Amygdala (tissue), 56 donors: ENCODE measurements at regions not wholly inside any gene's neighbourhood (a gene's known extent, or its start where the extent isn't known, plus 50 kb on each side); places are given as distances from the start of the nearest gene placed in this dataset.
A peak's percentile ranks its signal among the peaks of the same experiment; 100 is the strongest.
"Not testable (repeated sequence)": the region's sequence is repeated elsewhere in the genome, so short reads cannot be mapped to it uniquely, and the experiment has no call there.

ENCODE experiments used
- DNase-seq, 56 donors: peaks; one replicate each; lab custom pipeline; 2025; lab: John Stamatoyannopoulos, UW

DNA sequence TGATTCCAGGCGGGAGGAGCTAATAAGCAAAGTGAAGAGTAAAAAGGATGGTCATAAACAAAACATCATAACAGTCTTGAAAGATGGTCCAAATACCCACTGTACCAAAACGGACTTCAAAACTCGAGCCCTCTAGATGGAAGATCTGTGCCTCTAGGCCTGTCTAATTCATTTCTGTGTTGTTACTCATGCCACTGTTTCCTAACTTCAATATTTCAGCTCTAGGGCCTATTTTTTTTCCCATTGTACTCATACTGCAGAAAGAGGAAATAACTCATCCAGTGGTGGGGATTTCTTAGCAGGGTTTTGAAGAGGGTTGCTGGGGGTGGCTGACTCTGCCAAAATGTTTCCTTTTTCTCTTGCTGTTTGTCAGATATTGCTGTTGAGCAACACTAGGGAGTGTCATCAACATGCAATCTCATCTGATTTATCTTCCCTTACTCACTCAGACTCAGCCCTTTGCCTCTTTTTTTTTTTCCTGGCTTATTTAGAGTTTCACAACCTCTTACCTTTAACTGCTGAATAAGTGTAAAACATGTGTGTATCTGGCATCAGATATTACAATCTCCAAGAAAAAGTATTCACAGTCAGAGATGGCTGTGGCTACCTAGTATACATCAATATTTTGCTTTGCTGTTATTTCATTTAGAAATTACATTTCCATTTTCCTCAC is 189.6 kb downstream of the DUSP6 start:
- peak in 7 of 56 donors; percentile 1 to 50 (median 5) for DNase-seq

DNA sequence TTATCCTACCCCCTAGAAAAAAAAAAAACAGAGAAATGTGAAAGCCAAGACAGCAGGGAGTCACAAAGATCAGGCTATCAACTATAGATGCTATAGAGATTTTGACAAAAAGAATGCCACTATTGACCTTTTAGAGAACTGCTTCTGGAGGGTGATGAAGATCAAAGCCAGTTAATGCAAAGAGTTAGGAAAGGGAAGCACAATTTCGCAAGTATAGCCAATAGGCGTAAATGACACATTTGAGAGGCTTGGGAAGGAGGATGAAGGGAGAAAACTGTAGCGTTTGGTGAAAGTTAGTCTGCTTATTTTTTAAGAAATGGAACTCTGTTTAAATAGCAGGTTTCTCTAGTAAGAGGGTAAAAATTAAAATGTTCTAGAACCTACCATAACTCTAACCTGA is 190.7 kb downstream of the DUSP6 start:
- DNase-seq, result no peak

DNA sequence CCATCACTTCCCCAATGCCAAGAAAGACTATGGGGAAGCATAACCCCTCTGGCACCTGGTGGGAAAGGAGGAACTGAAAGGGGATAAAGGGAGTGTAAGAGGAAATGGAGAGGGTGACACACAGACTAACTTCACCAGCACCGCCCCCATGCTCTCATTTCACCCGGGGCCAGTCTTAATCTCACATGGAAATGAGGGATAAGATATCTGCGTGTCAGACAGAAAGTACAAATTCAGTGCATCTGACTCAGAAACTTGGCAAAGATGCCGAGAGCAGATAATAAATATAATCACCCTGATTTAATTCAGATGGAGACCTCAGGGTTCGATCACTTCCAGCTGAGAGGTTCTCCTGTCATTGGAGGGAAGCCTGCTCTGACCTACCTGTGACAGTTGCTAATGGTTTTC is 191.6 kb downstream of the DUSP6 start:
- DNase-seq, result peak in 1 of 56 donors; percentile 6

DNA sequence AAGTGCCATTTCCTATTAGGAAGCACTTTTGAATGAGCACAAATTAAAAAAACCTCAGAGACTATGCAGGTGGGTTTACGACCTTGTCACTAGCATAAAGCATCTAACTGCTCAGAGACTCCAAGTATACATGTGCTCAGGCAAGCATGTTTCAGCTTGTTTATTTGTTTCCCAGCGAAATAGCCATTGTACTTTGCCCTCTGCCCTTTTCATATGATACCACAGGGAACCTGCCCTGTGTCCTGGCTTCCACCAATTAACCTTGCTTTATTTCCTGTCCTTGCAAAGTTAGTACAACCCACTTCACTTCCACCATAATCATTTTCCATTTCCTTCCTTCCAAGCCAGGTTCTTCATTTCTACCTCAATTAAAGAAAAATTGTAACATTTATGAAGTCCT is 194.9 kb downstream of the DUSP6 start:
- DNase-seq, result no peak

DNA sequence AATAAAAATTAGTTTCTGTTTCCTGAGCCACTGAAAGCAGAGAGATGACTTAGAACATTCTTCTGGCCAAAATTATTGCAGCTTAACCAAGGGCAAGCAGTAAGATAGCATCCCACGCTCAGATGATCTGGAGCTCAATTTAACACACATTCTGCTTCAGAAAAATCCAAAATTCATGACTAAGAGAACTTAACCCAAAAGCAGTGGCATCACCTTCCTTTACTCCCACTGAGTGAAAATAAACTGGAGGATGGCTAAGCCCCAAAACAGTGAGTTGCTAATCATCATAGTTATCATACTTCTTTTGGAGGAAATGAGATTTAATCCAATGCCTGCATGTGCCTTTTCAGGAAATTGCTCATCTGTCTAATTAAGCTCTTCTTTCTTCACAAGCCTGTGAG is 195.4 kb downstream of the DUSP6 start:
- DNase-seq, result no peak

DNA sequence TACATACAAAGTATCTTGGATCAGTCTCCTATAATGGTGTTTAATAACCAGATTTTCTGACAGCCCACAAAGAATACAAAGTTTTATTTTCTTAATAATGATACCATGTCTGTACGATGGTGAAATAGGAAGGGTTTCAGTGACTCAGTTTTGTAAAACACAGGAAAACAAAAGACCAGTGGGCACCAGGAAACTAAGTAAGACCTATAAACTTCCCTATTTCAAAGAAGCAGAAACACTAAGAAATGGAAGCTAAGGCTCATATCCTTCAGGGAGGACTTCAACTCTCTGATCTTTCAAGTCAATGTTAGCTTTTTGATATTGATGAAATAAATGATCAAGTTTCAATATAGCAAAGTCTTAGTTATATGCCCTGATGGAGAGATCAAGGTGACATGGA is 196.0 kb downstream of the DUSP6 start:
- no peak for DNase-seq

DNA sequence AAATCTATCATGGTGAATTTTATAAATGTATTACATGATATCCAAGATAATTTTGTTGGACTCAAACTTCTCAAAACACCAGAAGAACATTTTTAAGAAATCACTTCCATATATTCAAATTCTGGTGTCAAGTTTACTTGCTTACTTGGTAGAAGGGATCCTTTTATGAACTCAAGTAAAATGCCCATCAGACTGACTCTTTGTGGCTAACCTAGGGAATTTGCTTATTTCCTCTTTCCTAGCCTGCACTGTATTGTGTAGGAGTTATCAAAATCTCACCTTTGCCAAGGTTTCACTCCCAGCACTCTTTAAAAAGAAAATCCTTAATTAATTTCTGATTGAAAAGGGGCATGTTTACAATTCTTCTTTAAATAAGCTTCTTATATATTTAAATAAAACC is 196.5 kb downstream of the DUSP6 start:
- DNase-seq, result no peak

DNA sequence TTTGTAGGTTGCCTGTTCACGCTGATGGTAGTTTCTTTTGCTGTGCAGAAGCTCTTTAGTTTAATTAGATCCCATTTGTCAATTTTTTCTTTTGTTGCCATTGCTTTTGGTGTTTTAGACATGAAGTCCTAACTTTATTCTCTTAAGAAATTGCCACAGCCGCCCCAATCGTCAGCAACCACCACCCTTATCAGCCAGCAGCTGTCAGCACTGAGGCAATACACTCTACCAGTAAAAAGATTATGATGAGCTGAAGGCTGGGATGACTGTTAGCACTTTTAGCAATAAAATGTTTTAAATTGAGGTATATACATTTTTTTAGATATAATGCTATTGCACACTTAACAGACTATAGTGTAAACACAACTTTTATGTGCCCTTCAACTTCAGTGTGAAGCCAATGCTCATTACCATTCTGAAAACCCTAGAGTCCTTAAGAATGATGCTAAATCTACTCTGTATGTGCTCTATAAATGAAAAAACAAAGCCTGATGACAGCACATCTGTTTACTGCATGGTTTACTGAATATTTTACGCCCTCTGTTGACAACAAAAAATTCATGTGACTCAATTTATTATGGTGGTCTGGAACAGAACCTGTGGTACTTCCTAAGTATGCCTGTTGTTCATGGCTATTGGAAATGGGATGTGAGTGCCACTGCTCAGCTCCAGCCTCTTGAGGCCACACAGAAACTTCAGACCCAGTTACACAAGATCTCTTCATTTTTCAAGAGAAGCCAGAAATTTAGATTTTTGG is 197.4 kb downstream of the DUSP6 start:
- no peak for DNase-seq

DNA sequence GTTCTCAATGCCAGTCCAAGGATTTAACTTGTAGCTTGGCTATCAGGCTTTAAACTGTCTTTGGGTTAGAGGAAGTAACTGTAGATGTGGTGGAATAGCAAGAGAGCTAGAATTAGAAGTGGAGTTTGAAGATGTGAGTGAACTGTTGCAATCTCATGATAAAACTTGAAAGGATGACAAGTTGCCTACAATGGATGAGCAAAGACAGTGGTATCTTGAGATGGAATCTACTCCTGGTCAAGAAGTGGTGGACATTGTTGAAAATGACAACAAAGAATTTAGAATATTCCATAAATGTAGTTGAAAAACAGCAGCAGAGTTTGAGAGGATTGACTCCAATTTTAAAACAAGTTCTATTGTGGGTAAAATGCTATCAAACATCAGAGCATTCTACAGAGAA is 199.0 kb downstream of the DUSP6 start:
- no peak for DNase-seq

DNA sequence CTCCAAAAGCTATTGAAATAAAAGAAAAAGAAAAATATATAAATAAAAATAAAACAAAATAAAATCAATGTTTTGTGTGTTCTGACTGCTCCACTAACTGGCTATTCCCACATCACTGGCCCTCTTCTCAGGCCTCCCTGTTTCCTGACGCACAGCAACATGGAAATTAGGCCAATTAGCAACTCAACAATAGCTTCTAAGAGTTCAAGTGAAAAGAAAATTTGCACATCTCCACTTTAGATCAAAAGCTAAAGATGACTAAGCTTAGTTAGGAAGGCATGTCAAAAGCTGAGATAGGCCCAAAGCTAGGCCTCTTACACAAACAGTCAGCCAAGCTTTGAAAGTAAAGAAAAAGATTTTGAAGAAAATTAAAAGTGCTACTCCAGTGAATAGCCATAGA is 200.8 kb downstream of the DUSP6 start:
- no peak for DNase-seq

DNA sequence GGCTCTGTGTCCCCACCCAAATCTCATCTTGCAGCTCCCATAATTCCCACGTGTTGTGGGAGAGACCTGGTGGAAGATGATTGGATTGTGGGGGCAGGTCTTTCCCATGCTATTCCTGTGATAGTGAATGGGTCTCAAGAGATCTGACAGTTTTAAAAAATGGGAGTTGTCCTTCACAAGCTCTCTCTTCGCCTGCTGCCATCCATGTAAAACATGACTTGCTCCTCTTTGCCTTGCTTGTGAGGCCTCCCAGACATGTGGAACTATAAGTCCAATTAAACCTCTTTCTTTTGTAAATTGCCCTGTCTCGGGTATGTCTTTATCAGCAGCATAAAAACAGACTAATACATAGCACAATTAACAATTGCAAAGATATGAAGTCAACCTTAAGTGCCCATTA is 201.5 kb downstream of the DUSP6 start:
- DNase-seq, result not testable (repeated sequence)

DNA sequence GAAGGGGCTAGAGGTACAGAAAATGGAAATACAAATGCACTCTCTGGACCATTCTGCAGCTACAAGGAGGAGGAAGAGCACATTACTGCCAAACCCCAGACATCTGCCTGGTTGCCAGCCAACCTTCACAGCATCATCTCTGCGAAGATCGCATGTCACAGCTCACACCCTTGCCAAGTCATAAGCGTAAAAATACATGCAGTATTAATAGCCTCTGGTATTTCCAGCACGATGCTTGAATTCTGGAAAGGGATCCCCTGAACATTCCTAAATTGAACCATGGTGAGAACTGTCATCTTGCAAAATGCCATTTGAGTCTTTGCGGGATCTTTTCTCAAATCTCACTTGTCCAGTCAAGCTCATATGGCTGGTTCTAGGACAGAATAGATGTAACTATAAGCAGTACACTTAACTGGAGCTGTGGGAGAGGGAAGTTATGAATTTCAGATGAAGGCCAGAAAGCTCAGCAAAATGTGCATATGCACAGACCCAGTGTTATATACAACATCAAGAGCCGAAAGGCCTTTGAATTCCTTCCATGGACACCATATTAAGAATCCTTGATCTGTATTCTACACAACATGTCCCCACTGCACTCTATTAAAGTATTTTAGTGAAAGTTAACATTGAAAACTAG is 211.6 kb downstream of the DUSP6 start:
- peak in 6 of 56 donors; percentile 6 to 19 (median 7) for DNase-seq

DNA sequence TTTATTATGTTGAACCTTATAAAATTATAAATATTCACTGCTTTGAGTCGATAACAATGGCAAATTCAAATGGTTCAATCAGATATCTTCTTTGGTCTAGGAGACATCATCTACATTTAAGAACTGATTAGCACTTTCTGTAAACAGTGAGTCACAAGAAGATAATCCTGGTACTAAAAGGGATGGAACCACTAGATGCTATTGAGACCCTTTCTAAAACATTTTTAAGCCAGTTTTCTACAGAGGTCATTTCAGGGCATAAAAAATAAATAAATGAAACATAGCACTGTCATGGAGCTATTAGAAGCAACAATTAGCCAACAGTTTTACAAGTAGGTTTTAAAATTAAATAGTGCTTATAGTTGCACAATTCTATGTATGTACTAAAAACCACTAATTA is 212.2 kb downstream of the DUSP6 start:
- no peak for DNase-seq

DNA sequence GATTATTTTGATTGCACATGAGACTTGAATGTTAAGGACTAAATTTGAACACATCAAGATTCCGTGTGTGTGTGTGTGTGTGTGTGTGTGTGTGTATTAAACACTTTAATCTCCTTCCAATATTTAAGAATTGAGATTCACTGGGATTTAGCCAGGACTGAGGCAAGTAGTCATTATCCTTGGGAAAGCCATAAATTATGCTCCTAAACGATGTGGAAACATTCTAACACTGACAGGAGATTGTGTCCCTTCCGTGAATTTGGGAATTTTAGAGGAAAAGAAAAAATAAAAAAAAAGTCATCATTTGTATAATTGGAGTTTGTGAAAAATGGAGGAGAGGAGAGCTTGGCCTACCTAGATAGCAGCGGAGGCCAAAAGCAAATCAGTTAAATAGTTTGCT is 212.9 kb downstream of the DUSP6 start:
- DNase-seq, result no peak

DNA sequence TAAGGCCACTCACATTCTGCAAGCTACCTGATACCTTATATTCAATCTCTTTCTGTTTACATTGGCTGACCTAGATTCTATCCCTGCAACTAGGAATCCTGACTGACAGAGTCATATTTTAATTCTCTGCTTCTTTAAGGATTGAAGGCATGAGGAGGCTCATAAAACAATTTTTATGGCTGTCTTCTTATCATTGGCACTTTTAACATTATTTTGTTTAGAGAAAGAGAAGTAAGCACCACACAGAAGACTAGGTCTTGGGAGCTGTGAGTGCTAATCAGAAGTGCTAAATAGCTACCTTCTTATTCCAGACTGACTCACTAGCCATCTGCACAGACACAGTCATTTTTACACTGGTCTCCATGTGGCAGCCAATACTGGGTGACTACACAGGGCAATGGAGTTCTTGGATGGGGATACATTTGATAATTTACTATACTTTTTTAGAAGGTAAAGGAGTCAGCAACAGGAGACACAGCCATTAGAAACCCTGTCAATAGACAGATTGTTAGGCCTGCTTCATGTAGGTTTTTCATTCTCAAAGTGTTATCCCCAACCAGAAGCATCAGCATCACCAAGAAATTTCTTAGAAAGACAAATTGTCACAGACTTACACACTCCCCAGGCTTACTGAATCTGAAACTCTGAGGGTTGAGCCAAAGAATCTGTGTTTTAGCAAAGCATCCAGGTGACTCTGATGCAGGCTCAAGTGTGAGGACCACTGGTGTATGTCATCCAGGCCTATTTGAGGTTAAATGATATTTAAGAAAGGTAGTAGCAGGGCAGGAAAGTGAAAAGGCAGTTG is 214.1 kb downstream of the DUSP6 start:
- DNase-seq, result no peak

DNA sequence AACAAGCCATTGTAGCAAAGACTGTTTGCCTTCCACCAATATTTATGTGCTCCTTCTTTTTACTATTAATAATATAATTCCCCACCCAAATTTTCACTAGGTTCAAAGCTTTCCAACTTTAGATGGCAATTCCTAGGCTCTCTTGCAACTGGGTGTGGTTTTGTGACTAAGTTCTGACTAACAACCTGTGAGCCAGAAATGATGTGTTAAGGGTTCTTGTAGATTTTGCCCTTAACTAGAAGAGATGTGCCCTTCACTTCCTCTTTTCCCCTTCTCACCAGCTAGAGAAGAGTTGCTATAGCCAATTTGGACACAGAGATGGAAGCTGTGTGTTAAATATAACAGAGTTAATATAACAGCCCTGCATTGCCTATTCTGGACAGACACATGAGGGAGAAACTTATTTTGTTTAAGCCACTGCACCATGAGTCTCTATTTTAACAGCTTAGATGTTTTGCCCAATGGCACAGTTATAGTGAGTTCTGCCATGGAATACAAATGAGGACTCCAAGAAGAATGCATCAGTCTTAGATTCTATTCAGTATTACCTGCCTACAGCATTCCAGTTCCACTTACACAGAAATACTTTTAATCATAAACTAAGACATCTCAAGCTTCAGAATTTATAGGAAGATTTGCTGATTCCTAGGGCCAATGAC is 216.2 kb downstream of the DUSP6 start:
- DNase-seq, result no peak

DNA sequence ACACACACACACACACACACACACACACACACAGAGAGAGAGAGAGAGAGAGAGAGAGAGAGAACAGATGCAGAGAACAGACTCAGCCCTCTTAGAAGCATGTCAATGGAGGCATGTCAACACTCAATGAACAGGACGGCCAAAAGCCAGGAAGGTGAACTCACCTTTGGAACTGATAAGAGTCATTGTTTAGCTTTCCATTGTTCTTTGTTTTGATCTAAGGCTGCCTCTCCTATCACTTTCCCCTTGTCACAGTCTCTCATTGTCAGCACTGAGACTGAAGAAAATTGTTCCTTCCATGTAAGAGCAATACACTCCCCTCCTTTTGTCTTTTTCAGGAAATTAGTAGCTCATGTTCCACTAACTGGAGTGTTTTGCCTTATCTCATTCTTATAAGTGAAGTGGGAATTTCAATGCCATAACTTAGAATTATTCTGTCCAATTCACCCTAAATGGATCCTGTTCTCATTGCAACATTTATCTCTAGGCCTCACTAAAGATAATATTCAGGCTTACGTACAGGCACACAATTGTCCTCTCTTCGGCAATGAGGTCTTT is 218.0 kb downstream of the DUSP6 start:
- no peak for DNase-seq

DNA sequence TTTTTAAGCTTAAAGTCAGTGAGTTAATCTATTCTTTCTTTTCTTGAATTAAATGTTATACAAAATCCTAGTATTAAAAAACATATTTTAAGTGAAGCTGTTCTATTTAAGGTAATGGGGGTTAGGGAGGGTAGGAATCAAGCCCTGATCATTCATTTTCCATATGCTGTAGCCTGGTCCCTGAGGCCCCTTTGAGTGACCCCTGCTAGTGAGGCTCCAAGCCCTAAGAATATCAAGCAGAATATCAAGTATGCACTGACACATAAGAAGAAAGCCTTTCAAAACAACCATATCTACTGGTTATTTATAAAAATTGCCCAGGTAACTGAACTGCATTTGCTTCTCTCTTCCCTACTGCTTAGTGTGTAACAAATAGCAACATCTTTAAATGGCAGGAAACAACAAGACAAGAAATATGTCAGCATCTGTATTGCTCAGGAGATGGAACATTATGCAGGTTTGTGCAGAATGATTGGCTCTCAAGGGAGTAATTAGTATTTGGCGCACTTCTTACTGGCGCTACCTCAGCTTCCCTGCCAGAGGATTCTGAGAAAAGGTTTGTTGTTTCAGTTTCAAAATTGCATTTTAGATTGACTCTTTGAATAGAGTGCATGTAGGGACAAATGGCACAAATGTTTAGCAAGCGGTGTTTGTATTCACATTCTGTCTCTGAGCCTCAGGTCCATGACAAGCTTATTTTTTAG is 223.0 kb downstream of the DUSP6 start:
- DNase-seq, result no peak

DNA sequence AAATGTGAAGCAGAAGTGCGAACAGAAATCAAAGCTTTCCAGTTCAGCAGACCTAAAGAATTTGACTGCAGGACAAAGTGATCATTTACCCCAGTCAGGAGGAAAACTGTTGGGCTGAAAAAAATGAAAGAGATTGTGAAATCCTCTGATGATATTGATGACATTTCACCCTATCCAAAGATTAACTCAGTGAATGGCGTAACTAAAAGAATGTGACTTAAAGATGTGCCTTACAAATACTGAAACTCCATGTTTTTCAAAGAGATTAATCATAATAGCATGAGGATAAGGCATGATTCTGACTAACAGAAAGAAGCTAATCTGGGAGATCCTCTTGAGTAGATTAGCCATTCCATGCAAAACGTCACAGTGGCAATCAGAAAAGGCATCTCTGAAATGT is 225.6 kb downstream of the DUSP6 start:
- no peak for DNase-seq

DNA sequence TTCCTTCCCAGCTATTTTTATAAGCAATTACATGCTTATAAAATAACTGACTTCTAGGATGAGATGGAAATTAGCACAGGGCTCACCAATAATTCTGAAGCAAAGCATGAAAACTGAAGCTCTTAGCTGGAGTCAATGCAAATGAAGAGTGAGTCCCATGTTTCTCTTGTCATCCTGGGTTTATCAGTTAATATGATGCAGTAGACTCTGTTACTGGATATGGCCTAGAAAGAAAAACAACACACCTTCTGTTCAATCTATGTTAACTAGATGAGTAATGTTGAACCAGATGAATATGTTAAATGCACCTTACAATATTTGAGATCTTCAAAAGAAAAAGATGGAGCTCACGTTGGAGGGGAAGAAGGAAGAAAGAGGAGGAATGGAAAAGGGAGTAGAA is 229.4 kb downstream of the DUSP6 start:
- no peak for DNase-seq
